ENCODE measurements at regions not wholly inside any gene's neighbourhood (a gene's known extent, or its start where the extent isn't known, plus 50 kb on each side); places are given as distances from the start of the nearest gene placed in this dataset.
"Not testable (repeated sequence)": the region's sequence is repeated elsewhere in the genome, so short reads cannot be mapped to it uniquely, and the experiment has no call there.

- DNase-seq (ENCODE audit: low read depth in 2 of 3, low spot score in 2 of 3): not testable (repeated sequence)
These were observed 221.5 kb upstream of the MYLIP start for GRCh38 chr6:15907220-15907913.

- DNase-seq (ENCODE audit: low read depth in 2 of 3, low spot score in 2 of 3): no peak
These were observed 222.4 kb upstream of the MYLIP start for GRCh38 chr6:15906420-15907016.

- no peak for DNase-seq (ENCODE audit: low read depth in 2 of 3, low spot score in 2 of 3)
These were observed 223.1 kb upstream of the MYLIP start for GRCh38 chr6:15905488-15906419.

- DNase-seq (ENCODE audit: low read depth in 2 of 3, low spot score in 2 of 3): no peak
These were observed 224.1 kb upstream of the MYLIP start for GRCh38 chr6:15904651-15905376.

GRCh38 chr6:15901141-15902115 is 227.5 kb upstream of the MYLIP start:
- DNase-seq (ENCODE audit: low read depth in 2 of 3, low spot score in 2 of 3): no peak

- no peak for DNase-seq (ENCODE audit: low read depth in 2 of 3, low spot score in 2 of 3)
These were observed 230.2 kb upstream of the MYLIP start for GRCh38 chr6:15898693-15899092.

GRCh38 chr6:15897063-15897876 is 231.6 kb upstream of the MYLIP start:
- DNase-seq (ENCODE audit: low read depth in 2 of 3, low spot score in 2 of 3): no peak

- DNase-seq (ENCODE audit: low read depth in 2 of 3, low spot score in 2 of 3): no peak
These were observed 232.3 kb upstream of the DTNBP1 start for GRCh38 chr6:15894973-15895725.

- DNase-seq (ENCODE audit: low read depth in 2 of 3, low spot score in 2 of 3): no peak
These were observed 230.9 kb upstream of the DTNBP1 start for GRCh38 chr6:15893556-15894253.

- DNase-seq (ENCODE audit: low read depth in 2 of 3, low spot score in 2 of 3): no peak
These were observed 229.5 kb upstream of the DTNBP1 start for GRCh38 chr6:15892369-15892768.

- DNase-seq (ENCODE audit: low read depth in 2 of 3, low spot score in 2 of 3): no peak
These were observed 226.3 kb upstream of the DTNBP1 start for GRCh38 chr6:15888798-15889772.

- DNase-seq (ENCODE audit: low read depth in 2 of 3, low spot score in 2 of 3): peak in 1 of 3 donors; percentile 23
These were observed 224.9 kb upstream of the DTNBP1 start for GRCh38 chr6:15887491-15888461.

GRCh38 chr6:15885624-15886023 is 222.8 kb upstream of the DTNBP1 start:
- no peak for DNase-seq (ENCODE audit: low read depth in 2 of 3, low spot score in 2 of 3)

GRCh38 chr6:15883593-15883992 is 220.8 kb upstream of the DTNBP1 start:
- not testable (repeated sequence) for DNase-seq (ENCODE audit: low read depth in 2 of 3, low spot score in 2 of 3)

- no peak for DNase-seq (ENCODE audit: low read depth in 2 of 3, low spot score in 2 of 3)
These were observed 220.1 kb upstream of the DTNBP1 start for GRCh38 chr6:15882915-15883314.

Data from hematopoietic multipotent progenitor cell (in vitro differentiated cells).